ENCODE measurements at regions not wholly inside any gene's neighbourhood (a gene's known extent, or its start where the extent isn't known, plus 50 kb on each side); places are given as distances from the start of the nearest gene placed in this dataset.
"Not testable (repeated sequence)": the region's sequence is repeated elsewhere in the genome, so short reads cannot be mapped to it uniquely, and the experiment has no call there.

DNA sequence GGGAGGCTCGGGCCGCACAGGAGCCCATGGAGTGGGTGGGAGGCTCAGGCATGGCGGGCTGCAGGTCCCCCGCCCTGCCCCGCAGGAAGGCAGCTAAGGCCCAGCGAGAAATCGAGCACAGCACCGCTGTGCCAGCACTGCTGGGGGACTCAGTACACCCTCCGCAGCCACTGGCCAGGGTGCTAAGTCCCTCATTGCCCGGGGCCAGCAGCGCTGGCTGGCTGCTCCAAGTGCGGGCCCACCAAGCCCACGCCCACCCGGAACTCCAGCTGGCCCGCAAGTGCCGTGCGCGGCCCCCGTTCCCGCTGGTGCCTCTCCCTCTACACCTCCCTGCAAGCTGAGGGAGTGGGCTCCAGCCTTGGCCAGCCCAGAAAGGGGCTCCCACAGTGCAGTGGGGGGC, 239.7 kb downstream of the YTHDC2 start:
- TF ChIP-seq, protein P1, sequence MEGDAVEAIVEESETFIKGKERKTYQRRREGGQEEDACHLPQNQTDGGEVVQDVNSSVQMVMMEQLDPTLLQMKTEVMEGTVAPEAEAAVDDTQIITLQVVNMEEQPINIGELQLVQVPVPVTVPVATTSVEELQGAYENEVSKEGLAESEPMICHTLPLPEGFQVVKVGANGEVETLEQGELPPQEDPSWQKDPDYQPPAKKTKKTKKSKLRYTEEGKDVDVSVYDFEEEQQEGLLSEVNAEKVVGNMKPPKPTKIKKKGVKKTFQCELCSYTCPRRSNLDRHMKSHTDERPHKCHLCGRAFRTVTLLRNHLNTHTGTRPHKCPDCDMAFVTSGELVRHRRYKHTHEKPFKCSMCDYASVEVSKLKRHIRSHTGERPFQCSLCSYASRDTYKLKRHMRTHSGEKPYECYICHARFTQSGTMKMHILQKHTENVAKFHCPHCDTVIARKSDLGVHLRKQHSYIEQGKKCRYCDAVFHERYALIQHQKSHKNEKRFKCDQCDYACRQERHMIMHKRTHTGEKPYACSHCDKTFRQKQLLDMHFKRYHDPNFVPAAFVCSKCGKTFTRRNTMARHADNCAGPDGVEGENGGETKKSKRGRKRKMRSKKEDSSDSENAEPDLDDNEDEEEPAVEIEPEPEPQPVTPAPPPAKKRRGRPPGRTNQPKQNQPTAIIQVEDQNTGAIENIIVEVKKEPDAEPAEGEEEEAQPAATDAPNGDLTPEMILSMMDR (IDR thresholded peaks at IDR 0.05) = not testable (repeated sequence)
- TF ChIP-seq POLR2A (IDR thresholded peaks at IDR 0.05) = not testable (repeated sequence)

All from right lobe of liver (tissue), 4 donors.